Lung (tissue), 11 donors: ENCODE measurements at regions not wholly inside any gene's neighbourhood (a gene's known extent, or its start where the extent isn't known, plus 50 kb on each side); places are given as distances from the start of the nearest gene placed in this dataset.
"Not testable (repeated sequence)": the region's sequence is repeated elsewhere in the genome, so short reads cannot be mapped to it uniquely, and the experiment has no call there.

Experiments
- ATAC-seq: fragments of 200-7000 bp; cut with Tn5 transposase; one replicate; pipeline ENCODE4 v1.9.1; 2020; ENCODE audit warnings: moderate number of reproducible peaks; ENCODE audit not compliant: insufficient read depth, low FRiP score
- DNase-seq, 3 donors: peaks; one replicate each; pipeline ENCODE4 v3.0.0-alpha.2; 2013 to 2017
- H3K27ac ChIP-seq, 2 donors: one replicate each; pipeline ENCODE4 v1.5.1; 2013; ENCODE audit warnings: mild to moderate bottlenecking in 2 of 2, moderate library complexity in 2 of 2, control low read depth in 1 of 2, inconsistent platforms in 1 of 2, low read depth in 1 of 2, low read length in 1 of 2
- H3K27me3 ChIP-seq, 3 donors: one replicate each; pipeline ENCODE4 v1.5.1; 2013; ENCODE audit warnings: low read length in 2 of 3; ENCODE audit not compliant: control insufficient read depth in 3 of 3, insufficient read depth in 3 of 3
- H3K36me3 ChIP-seq, 4 donors: one replicate each; pipeline ENCODE4 v1.5.1; 2013; ENCODE audit warnings: low read length in 4 of 4, mild to moderate bottlenecking in 1 of 4, moderate library complexity in 1 of 4; ENCODE audit not compliant: control insufficient read depth in 4 of 4, insufficient read depth in 4 of 4
- H3K4me1 ChIP-seq, 5 donors: one replicate each; pipeline ENCODE4 v1.5.1; 2013; ENCODE audit warnings: low read length in 5 of 5, mild to moderate bottlenecking in 2 of 5, moderate library complexity in 1 of 5; ENCODE audit not compliant: control insufficient read depth in 5 of 5, insufficient read depth in 5 of 5
- H3K4me3 ChIP-seq: one replicate; pipeline ENCODE4 v1.5.1; 2013; ENCODE audit warnings: mild to moderate bottlenecking, control low read depth, moderate library complexity
- H3K9ac ChIP-seq, 2 donors: one replicate each; pipeline ENCODE4 v1.5.1; 2013; ENCODE audit warnings: low read length in 2 of 2, control low read depth in 1 of 2; ENCODE audit not compliant: insufficient read depth in 1 of 2
- H3K9me3 ChIP-seq, 4 donors: one replicate each; pipeline ENCODE4 v1.5.1; 2013; ENCODE audit warnings: low read length in 3 of 4, mild to moderate bottlenecking in 1 of 4, moderate library complexity in 1 of 4; ENCODE audit not compliant: control insufficient read depth in 4 of 4, insufficient read depth in 3 of 4
- CTCF ChIP-seq: IDR thresholded peaks from 2 replicates; pipeline ENCODE4 v1.5.1; 2012; ENCODE audit warnings: mild to moderate bottlenecking; ENCODE audit errors: control extremely low read depth, extremely low read depth
- WGBS, 2 donors: extraction: QIAGEN DNeasy Blood & Tissue Kit; methylation state at CpG; one replicate each; pipeline ENCODE4 v1.1.7; 2013; 5-methylcytosine and 5-hydroxymethylcytosine counted together
- donor health status: control.
- donor health status: control.
- donor health status: Bipolar disorder and iron deficiency.
- donor health status: healthy.
- donor health status: DM: yes; HTN: yes; CAD: no.

DNA sequence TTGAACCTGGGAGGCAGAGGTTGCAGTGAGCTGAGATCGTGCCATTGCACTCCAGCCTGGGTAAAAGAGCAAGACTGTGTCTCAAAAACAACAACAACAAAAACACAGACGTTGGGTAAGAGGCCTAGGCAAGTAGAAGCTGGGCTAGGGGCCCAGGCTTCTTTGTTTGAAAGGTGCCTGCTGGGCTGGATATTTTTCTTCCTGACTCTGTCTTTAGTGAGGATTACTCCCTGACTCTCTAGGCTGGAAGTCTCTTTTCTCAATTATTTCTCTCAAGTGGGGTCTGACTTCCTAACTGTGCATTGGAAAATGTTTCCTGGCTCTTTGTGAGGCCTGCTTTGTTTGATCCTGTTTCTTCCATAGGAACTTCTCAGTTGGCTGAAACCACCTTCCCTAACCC, 76.5 kb upstream of the DTNBP1 start:
- no peak for TF ChIP-seq CTCF

GRCh38 chr6:15738195-15738594, 75.4 kb upstream of the DTNBP1 start:
- DNase-seq, H3K4me3 ChIP-seq: not testable (repeated sequence)
- WGBS, 2 donors: 85 to 86% methylated on average over 8 of the region's 8 CpGs

More for the DNA sequence above, 76.5 kb upstream of the DTNBP1 start:
- H3K36me3 ChIP-seq: no peaks in the 10 kb centered on the region
- no peak overlapping the region for H3K9ac ChIP-seq
- WGBS, 2 donors: 67 to 78% methylated on average over 2 of the region's 2 CpGs
- DNase-seq: no peak
- no peak overlapping the region for H3K27ac ChIP-seq
- no peak overlapping the region for H3K4me3 ChIP-seq
- no peaks in the 10 kb centered on the region for H3K27me3 ChIP-seq
- no peaks in the 10 kb centered on the region for H3K4me1 ChIP-seq
- no peak for ATAC-seq
- no peaks in the 10 kb centered on the region for H3K9me3 ChIP-seq

GRCh38 chr6:15736297-15736696, 73.5 kb upstream of the DTNBP1 start:
- ATAC-seq (no peak), DNase-seq (no peak)
- Histone ChIP-seq H3K9ac (no peak overlapping the region), H3K4me3 (no peak overlapping the region), H3K4me1 (peaks cover 0 to 3% (median 0%) of the 10 kb centered on the region in 5 donors), H3K36me3 (no peaks in the 10 kb centered on the region), H3K9me3 (no peaks in the 10 kb centered on the region), H3K27ac (no peak overlapping the region), H3K27me3 (no peaks in the 10 kb centered on the region)
- TF ChIP-seq CTCF: no peak
- 91 to 94% methylated on average over 3 of the region's 3 CpGs for WGBS, 2 donors

More at GRCh38 chr6:15738195-15738594, 75.4 kb upstream of the DTNBP1 start:
- not testable (repeated sequence) for H3K27me3 ChIP-seq, H3K9ac ChIP-seq, H3K4me1 ChIP-seq, H3K9me3 ChIP-seq, H3K27ac ChIP-seq, H3K36me3 ChIP-seq, ATAC-seq

GRCh38 chr6:15735567-15736265, 72.9 kb upstream of the DTNBP1 start:
- Histone ChIP-seq H3K9ac (no peak overlapping the region), H3K27me3 (no peaks in the 10 kb centered on the region), H3K9me3 (no peaks in the 10 kb centered on the region), H3K36me3 (no peaks in the 10 kb centered on the region), H3K27ac (no peak overlapping the region), H3K4me1 (peaks cover 0 to 3% (median 0%) of the 10 kb centered on the region in 5 donors), H3K4me3 (no peak overlapping the region)
- ATAC-seq (no peak), DNase-seq (no peak)
- no peak for TF ChIP-seq CTCF
- WGBS, 2 donors: 43 to 52% methylated on average over 5 of the region's 5 CpGs
